ENCODE measurements at regions not wholly inside any gene's neighbourhood (a gene's known extent, or its start where the extent isn't known, plus 50 kb on each side); places are given as distances from the start of the nearest gene placed in this dataset.
A peak's percentile ranks its signal among the peaks of the same experiment; 100 is the strongest.
"Not testable (repeated sequence)": the region's sequence is repeated elsewhere in the genome, so short reads cannot be mapped to it uniquely, and the experiment has no call there.

DNA sequence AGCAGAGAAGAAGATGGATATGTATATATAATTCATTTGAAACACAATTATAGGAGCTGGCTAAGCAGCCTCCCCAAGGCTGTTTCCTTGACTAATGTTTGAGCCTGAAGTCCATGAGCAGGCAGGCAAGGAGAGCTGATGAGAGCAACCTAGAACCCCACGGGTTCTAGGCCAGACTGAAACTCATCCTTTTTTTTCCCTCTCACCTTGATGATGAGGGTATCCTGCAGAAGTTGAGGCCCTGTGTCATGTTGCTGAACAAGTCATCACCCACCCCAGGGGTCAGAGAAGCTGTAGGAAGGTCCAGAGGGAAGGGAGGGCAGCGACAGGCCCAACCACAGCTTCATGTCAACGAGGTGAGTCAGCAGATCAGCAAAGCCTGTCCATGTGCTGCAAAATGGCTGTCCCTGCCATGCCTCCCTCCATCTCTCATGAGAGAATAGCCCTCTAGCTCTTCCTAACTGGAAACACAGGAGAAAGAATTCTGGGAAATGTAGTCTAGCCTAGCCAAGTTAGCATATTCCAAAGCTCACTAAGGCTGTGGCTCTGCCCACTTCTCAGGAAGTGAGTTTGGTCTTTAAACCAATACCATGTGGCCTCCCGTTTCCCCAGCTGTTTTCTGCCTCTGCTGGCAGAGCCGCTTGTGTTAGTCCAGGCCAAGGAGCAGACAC lies 91.3 kb upstream of the DTNBP1 start:
- no peak for DNase-seq

DNA sequence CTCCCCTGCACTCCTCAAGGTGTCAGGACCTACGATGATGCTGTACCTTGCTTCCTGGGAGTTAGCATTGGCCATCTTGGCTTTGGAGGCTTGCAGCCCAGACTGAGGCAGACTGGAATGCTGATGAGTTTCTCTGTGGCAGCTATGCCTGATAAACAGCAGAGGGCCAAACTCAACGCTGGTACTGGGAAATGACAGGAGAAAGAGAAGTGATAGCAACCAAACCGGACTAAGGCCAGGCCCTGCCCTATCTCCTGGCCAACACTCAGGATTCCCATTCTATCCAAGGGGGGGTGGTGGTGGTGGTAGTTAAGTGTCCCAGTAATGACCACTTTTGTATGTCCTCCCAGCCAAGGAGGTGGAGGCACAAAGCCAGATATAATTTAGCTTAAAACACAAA lies 90.0 kb upstream of the DTNBP1 start:
- no peak for DNase-seq

DNA sequence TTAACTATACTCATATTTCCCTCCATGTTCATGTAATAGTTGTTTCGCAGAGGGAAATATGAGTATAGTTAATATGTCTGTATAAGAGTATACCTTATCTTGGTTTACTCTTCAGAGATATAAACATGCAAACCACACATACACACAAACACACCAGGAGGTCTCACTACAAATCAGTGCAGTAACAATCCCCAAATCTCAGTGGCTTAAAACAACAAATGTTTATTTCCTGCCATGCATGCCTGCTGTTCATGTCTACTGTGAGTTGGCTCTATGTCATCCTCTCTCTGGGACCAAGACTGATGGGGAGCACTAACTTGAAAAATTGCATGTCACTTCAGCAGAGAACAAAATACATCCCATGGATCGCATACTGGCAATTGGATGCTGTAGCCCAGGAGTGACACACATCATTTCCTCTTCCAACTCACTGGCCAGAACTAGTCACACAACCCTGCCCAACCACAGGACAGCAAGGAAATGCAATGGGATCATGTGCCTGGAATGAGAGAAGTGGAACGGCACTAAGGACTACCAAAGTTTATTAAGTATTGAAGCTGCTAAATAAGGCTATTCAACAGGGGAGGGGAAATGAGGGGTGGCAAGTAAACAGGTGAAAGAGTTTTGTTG lies 89.0 kb upstream of the DTNBP1 start:
- DNase-seq = no peak

DNA sequence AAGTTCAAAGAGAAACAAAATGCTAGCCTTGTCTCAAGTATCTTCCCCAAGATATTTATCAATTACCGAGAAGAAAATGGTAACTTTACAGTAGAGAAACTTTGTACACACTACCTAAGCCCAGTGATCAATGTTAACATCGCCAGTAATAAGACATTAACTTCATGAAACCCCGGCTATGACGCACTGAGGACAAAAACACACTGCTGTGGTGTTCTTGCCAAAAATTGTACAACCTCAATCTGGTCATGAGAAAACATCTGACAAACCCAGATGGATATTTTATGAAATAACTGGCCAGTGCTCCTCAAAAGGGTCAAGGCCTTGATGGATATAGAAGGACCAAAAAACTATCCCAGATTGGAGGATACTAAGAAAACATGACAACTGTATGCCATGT lies 85.5 kb upstream of the DTNBP1 start:
- no peak for DNase-seq

DNA sequence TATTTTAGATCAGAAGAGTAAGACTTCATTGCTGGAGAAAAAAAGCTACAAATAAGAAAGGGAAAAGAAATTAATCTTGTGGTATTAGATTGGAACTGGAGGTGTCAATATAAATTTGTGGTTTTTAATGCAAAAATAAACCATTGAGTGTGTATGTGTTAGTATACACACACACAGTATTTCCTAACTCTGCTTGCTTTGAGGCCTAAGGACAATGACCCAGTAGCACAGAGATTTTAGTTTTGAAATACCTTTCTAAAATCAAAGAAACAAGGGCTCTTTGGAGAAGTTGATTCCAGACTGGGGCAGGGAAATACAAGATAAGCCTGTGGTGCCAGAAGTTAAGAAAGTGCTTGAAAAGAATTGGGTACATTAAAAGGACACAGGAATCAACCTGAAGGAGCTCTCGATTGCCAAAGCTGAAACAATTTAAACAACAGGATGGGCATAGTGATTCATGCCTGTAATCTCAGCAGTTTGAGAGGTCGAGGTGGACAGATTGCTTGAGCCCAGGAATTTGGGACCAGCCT lies 84.6 kb upstream of the DTNBP1 start:
- DNase-seq = no peak

DNA sequence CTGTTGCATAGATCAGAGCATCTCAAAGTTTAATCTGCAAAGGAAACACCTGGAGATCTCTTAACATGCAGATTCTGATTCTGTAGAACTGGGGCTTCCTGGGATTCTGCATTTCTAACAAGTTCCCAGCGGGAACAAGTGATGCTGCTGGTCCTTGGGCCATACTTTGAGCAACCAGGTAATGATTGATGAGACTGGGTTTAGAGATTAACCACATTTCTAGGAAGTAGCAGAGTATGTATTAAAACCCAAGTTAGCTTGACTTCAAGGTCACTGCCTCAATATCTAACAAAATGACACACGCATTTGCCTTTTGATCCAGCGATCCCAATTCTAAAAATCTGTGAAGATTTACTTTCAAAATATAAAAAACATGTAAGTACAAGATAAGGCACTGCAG lies 83.0 kb upstream of the DTNBP1 start:
- DNase-seq = no peak

DNA sequence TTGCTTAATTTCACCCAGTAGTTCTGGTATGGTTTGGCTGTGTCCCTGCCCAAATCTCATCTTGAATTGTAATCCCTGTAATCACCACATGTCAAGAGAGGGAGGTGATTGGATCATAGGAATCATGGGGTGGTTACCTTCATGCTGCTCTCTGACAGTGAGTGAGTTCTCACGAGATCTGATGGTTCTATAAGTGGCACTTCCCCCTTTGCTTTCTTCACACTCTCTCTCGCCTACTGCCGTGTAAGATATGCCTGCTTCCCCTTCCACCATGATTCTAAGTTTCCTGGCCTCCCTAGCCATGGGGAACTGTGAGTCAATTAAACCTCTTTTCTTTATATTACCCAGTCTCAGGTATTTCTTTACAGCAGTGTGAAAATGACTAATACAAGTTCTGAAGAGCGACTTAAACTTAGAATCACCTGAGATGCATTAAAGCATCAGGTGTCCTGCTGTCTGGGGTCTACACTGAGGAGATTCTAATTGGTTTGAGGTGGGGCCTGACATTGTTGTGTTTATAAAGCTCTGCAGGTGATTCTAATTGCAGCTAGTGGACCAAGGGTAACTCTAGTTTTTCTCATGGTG lies 82.1 kb upstream of the DTNBP1 start:
- no peak for DNase-seq

DNA sequence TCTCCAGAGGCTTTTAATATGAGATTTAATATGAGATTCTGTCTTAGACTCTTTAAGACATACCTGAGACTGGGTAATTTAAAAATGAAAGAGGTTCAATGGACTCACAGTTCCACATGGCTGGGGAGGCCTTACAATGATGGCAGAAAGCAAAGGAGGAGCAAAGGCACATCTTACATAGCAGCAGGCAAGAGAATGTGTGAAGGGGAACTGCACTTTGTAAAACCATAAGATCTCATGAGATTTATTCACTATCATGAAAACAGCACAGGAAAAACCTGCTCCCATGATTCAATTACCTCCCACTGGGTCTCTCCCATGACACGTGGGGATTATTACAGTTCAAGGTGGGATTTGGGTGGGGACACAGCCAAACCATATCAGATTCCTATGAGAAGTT lies 79.2 kb upstream of the DTNBP1 start:
- not testable (repeated sequence) for DNase-seq

DNA sequence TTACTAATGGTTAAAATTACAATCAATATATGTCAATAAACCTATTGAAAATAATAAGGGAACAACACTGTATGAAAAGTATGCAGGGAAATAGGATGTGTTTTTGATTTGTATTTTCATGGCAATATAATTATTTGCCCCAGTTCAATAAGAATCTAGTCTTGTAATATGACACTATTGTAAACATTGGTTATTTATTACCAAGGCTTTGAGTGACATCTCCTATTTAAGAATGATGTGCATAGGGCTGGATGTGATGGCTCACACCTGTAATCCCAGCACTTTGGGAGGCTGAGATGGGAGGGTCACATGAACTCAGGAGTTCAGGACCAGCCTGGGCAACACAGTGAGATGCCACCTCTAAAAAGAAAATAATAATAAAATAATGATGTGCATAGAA lies 78.6 kb upstream of the DTNBP1 start:
- DNase-seq = no peak

DNA sequence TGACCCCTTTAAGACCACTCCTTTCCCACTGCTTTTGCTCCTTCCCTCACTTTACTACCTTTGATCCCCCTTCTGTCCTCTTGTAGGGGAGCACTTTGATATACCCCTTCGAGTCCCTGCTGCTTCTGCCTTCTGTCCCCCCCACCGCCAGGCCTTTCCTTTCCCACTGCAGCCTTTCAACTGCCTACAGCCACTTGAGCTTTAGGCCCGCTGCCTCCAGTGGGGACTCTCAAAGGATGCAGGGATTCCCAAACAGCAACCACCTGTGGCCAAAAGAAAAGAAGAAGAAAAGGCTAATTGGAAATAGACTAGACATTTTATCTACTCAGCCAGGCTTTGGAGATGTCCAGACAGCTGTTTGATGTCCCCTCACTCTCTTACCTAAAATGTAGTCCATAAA lies 77.0 kb upstream of the DTNBP1 start:
- DNase-seq = no peak

DNA sequence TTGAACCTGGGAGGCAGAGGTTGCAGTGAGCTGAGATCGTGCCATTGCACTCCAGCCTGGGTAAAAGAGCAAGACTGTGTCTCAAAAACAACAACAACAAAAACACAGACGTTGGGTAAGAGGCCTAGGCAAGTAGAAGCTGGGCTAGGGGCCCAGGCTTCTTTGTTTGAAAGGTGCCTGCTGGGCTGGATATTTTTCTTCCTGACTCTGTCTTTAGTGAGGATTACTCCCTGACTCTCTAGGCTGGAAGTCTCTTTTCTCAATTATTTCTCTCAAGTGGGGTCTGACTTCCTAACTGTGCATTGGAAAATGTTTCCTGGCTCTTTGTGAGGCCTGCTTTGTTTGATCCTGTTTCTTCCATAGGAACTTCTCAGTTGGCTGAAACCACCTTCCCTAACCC lies 76.5 kb upstream of the DTNBP1 start:
- DNase-seq = no peak

DNA sequence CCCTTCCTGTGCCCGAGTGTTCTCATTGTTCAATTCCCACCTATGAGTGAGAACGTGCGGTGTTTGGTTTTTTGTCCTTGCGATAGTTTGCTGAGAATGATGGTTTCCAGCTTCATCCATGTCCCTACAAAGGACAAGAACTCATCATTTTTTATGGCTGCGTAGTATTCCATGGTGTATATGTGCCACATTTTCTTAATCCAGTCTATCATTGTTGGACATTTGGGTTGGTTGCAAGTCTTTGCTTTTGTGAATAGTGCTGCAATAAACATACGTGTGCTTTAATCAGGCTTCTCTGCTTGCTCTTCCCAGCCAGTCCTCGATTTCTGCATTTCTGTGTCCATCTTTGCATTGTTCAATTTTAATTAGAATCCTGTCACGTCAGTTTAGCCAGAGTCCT lies 75.4 kb upstream of the DTNBP1 start:
- not testable (repeated sequence) for DNase-seq

DNA sequence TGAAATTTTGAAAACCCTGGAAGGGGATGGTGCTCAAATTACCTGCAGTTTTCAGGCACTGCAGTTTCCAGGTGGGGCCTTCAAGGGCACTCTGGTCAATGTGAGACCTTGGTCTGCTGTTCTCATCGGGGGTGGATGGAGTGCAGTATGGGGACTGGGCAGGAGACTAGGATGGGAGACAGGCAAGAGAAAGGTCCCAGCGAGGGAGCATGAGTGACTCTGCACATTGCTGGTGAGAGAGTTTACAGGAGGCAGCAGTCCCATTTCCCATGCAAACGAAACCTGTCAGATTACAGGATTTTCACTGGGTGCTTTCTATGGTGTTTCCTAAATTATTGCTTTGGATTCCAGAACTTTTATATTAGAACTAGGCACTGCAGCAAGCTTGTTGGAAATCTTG lies 73.5 kb upstream of the DTNBP1 start:
- DNase-seq = no peak

DNA sequence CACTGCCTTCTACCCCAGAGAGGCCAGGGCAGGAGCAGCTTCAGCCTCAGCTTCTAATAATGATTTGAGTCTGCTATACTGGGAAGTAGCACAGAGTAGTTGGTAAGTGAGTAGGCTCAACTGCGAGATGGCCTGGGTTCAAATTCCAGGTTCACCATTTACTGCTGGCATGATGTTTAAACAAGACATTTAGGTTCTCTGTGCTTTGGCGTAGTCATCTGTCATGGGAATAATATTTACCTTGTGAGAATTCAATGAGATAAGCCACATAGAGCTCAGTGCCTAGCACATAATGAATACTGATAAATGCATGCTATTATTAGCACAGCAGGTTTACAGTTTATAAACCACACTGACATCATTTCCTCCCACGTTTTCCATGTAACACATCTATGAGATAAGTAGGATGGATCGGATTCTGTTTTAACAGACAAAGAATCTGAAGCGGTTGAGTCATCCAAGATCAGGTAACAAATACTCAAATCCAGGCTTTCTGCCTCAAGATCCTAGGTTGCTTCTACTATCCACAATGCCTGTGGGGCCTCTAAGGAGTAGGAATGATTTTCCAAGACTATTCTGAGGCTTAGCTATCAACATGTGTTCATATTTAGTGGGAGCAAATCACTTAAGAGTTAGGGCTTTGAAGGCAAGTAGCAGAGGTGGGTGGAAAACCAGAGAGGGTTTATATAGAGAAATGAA lies 72.9 kb upstream of the DTNBP1 start:
- DNase-seq = peak; percentile 25

DNA sequence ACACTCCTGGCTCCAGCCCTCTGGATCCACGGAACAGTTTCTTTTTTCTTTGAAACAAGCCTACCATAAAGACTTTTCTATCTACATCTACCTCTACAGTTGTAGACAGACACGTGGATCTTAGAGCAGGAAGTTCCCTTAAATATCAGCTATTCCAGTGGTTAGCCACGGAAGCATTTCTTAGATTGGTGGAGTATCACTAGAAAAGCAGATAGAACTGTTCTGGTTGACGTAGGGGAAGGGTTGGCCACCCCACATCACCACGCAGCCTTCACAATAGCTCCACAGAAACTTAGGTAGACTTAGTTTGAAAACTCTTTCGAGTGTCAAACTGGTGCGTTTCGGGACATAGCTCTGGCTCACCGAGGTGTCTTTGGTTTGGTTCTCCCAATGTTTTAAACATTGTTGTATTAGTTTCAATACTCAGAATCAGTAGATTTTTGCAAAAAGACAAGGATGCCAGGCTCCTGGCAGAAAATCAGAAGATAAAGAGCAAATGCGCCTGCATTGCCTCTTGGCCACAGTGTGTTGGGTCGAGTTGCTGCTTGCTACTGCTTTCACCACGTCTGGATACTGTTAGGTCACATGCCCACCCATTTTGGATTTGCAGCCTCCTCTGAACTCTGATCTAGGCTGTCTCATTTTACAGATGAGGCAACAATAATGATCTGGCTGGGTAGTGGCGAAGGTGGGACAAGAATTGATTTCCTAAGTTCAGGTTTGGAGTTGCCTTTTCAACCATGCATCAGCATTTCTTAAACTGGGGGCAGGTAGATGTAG lies 71.5 kb upstream of the DTNBP1 start:
- DNase-seq = no peak

DNA sequence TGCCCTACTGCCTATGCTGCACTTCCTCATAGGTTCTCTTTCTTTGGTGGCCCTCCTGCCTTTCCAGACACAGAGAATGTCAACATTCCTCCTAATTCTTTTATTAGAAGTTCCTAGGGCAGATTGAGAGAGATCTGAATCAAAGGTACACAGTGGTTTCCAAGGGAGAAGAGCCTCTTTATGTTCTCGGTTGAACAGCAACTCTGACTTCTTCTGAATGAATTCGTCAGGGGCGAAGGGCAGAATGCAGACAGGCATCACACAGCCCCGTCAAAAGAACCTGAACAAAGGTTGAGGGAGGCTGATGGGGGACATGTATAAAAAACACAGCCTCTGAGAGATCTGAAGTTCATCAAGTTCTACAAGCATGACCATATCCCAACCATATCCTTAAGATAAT lies 68.1 kb upstream of the DTNBP1 start:
- no peak for DNase-seq

DNA sequence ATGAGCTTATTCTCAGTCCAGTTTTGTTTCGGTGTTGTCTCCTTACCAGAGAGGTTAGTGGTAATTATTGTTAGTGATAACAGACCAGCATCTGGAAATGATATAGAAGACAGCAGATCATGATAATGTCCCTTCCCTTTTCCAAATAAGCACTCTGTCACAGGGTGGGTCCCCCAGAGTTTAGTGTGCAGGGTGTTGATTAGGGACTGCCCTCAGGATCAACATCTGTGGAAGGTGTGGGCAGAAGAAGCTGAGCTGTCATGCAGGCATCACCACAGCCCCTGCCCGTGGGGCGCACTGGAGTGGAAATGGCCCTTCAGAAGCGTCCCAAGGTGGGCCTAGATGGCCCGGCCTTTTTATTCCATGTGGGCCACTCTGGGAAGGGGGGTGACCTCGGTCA lies 67.6 kb upstream of the DTNBP1 start:
- no peak for DNase-seq

DNA sequence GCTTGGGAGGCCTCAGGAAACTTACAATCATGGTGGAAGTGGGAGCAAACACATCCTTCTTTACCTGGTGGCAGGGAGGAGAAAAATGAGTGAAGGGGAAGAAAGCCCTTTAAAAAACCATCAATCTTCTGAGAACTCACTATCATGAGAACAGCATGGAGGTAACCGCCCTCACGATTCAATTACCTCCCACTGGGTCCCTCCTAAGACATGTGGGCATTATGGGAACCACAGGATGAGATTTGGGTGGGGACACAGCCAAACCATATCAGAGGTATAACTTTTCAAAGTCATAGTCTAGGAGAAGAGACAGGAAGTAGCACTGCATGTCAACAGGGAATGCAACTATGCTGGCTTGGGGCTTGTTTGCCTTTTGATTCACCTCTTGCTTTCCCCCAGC lies 59.9 kb upstream of the DTNBP1 start:
- no peak for DNase-seq

DNA sequence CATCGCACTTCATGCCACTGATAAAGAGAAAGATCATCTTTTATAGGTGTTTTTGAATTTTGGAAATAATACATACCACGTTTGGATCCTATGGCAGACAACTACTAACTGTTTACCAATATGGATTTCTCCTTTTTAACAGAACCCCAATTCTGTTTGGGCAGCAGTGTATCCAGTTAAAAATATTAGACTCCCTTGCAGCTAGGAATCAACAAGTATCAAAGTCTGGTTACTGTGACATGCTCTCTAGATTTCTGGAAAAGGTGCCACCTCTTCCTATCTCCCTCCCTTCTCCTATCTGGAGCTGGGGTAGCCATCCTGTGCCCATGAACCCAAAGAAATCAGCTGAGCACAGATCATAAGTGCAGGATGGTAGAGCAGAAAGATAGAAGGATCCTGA lies 54.1 kb upstream of the DTNBP1 start:
- DNase-seq = no peak

DNA sequence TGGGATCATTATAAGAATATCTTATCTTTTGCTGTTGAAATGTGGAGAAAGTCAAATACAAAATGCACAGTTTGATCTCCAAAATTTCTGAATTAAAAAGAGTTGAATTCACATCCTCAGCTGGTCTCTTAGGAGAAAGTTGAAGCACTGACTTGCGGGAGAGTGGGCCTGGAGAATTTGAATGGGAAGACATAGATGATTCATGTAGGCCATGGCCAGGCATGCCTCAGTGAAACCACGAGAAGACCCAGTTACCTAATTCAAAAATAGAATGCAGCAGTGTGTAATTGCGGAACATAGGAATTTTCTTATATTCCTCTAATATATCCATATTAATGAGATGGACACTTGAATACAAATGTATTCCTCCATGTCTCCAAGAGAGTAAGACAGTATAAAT lies 53.0 kb upstream of the DTNBP1 start:
- no peak for DNase-seq

DNA sequence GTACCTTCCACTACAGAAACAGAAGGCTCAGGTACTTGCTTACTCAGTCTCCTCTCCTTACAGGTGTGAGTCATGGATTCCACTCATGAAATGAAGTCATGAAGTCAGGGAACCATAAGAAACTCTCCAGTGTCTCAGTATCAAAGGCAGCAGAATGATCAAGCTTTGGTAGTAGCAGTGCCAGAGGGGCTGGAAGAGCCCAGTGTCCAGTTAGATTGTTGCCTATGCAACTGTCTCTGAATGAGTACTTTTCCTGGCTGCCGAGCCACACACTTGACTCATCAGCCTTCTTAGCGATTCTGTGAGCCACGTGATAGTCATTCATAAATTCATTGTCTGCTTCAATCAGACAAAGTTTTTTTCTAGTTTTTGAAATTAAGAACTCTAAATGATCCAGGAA lies 52.2 kb upstream of the DTNBP1 start:
- DNase-seq = no peak

DNA sequence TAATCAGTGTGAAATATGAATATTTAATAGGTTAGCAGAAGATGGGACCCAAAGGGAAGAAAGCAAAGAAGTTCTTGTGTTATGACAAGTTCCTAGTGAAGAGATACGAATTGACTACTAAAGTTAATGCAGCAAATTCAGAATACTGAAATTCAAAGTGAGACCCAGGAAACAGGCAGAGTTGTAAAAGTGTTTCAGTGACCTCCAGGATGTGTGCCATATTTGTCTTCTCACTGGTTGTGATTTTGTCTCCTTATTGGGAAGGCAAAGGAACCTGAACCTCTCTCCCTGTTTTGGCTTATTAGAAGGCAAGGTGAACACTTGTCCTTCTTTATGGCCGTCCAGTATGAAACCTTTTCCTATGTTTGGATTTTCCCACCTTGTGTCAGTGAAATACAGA lies 51.8 kb upstream of the DTNBP1 start:
- no peak for DNase-seq

DNA sequence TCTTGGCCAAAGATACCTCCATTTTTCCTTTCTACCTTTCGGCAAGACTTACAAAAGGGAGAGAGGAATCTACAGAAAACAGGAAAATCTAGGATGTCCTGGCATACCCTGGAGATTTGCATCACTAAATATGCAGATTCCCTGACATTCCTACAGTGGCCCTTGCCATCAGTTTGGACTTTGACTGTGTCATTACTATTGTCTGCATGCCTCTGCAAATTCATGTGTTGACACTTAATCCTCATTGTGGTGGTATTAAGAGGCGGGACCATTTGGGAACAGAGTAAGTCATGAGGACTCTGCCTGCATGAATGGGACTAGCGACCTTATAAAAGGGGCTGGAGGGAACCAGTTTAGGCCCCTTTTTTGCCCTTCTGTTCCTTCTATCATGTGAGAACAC lies 50.5 kb upstream of the DTNBP1 start:
- no peak for DNase-seq
